H9 (cell line): ENCODE measurements at regions not wholly inside any gene's neighbourhood (a gene's known extent, or its start where the extent isn't known, plus 50 kb on each side); places are given as distances from the start of the nearest gene placed in this dataset.

Experiments used
- DNase-seq: peaks from one replicate; pipeline ENCODE4 v3.0.0-alpha.2; 2017
- H2AFZ ChIP-seq: one replicate; pipeline ENCODE4 v1.6.1; 2013; ENCODE audit warnings: mild to moderate bottlenecking, low read length, control low read depth, moderate library complexity
- H2AK5ac ChIP-seq: 2 replicates; pipeline ENCODE4 v1.6.1; 2013; ENCODE audit warnings: low read length, control low read depth, mixed read lengths; ENCODE audit not compliant: insufficient read length
- H2BK120ac ChIP-seq: one replicate; pipeline ENCODE4 v1.6.1; 2013; ENCODE audit warnings: low read depth, mild to moderate bottlenecking, low read length, control low read depth, inconsistent platforms; ENCODE audit not compliant: poor library complexity, severe bottlenecking
- H2BK12ac ChIP-seq: 2 replicates; pipeline ENCODE4 v1.6.1; 2013; ENCODE audit warnings: low read length, control low read depth, mixed read lengths, low read depth; ENCODE audit not compliant: insufficient read length
- H2BK15ac ChIP-seq: 2 replicates; pipeline ENCODE4 v1.6.1; 2013; ENCODE audit warnings: low read depth, low read length, control low read depth
- H2BK20ac ChIP-seq: one replicate; pipeline ENCODE4 v1.6.1; 2013; ENCODE audit warnings: low read depth, mild to moderate bottlenecking, low read length, control low read depth, inconsistent platforms; ENCODE audit not compliant: poor library complexity, severe bottlenecking
- H2BK5ac ChIP-seq: 2 replicates; pipeline ENCODE4 v1.6.1; 2013; ENCODE audit warnings: low read length, control low read depth, mixed read lengths; ENCODE audit not compliant: insufficient read length
- H3K14ac ChIP-seq: 2 replicates; pipeline ENCODE4 v1.6.1; 2013; ENCODE audit warnings: low read length, control low read depth; ENCODE audit not compliant: insufficient read depth
- H3K18ac ChIP-seq: 2 replicates; pipeline ENCODE4 v1.6.1; 2013; ENCODE audit warnings: low read depth, mild to moderate bottlenecking, mixed read lengths, low read length, control low read depth; ENCODE audit not compliant: insufficient read length
- H3K23ac ChIP-seq: 2 replicates; pipeline ENCODE4 v1.6.1; 2013; ENCODE audit warnings: low read length, control low read depth, mixed read lengths, low read depth; ENCODE audit not compliant: insufficient read length
- H3K23me2 ChIP-seq: 2 replicates; pipeline ENCODE4 v1.6.1; 2013; ENCODE audit warnings: low read depth, mild to moderate bottlenecking, mixed read lengths, low read length, control low read depth; ENCODE audit not compliant: insufficient read length, poor library complexity, severe bottlenecking
- H3K27ac ChIP-seq: 2 replicates; pipeline ENCODE4 v1.5.1; 2013; ENCODE audit warnings: low read length, control low read depth, mixed read lengths, low read depth; ENCODE audit not compliant: insufficient read length
- H3K27me3 ChIP-seq: 2 replicates; pipeline ENCODE4 v1.6.1; 2013; ENCODE audit warnings: low read length, control low read depth, inconsistent platforms; ENCODE audit not compliant: insufficient read depth
- H3K4ac ChIP-seq: 2 replicates; pipeline ENCODE4 v1.6.1; 2013; ENCODE audit warnings: low read depth, mild to moderate bottlenecking, control low read depth, inconsistent platforms, low read length, moderate library complexity
- H3K4me1 ChIP-seq: 2 replicates; pipeline ENCODE4 v1.6.1; 2013; ENCODE audit warnings: low read length, control low read depth, inconsistent platforms; ENCODE audit not compliant: insufficient read depth
- H3K4me2 ChIP-seq: 2 replicates; pipeline ENCODE4 v1.6.1; 2013; ENCODE audit warnings: low read length, control low read depth, mixed read lengths; ENCODE audit not compliant: insufficient read length, insufficient read depth
- H3K56ac ChIP-seq: 2 replicates; pipeline ENCODE4 v1.6.1; 2013; ENCODE audit warnings: low read depth, mild to moderate bottlenecking, mixed read lengths, low read length, control low read depth; ENCODE audit not compliant: insufficient read length
- H3K79me1 ChIP-seq: 2 replicates; pipeline ENCODE4 v1.6.1; 2013; ENCODE audit warnings: low read depth, mild to moderate bottlenecking, moderate library complexity, low read length, control low read depth, inconsistent platforms; ENCODE audit not compliant: insufficient read depth, poor library complexity, severe bottlenecking
- H3K79me2 ChIP-seq: 2 replicates; pipeline ENCODE4 v1.6.1; 2013; ENCODE audit warnings: low read length, control low read depth, inconsistent platforms; ENCODE audit not compliant: insufficient read depth
- H3K9ac ChIP-seq: 2 replicates; pipeline ENCODE4 v1.6.1; 2013; ENCODE audit warnings: low read length, control low read depth, mixed read lengths; ENCODE audit not compliant: insufficient read length; ENCODE audit errors: extremely low read depth
- H3K9me3 ChIP-seq: one replicate; pipeline ENCODE4 v1.6.1; 2013; ENCODE audit warnings: low read depth, low read length, inconsistent platforms; ENCODE audit not compliant: control insufficient read depth
- H3T11ph ChIP-seq: one replicate; pipeline ENCODE4 v1.6.1; 2013; ENCODE audit warnings: mild to moderate bottlenecking, low read length, control low read depth, inconsistent platforms
- H4K20me1 ChIP-seq: one replicate; pipeline ENCODE4 v1.6.1; 2013; ENCODE audit not compliant: control insufficient read depth, insufficient read length, insufficient read depth
- H4K5ac ChIP-seq: 2 replicates; pipeline ENCODE4 v1.6.1; 2013; ENCODE audit warnings: low read depth, mild to moderate bottlenecking, mixed read lengths, low read length, control low read depth; ENCODE audit not compliant: insufficient read length
- H4K8ac ChIP-seq: replicated peaks from 2 replicates; pipeline ENCODE4 v1.6.1; 2013; ENCODE audit warnings: low read length, control low read depth, mixed read lengths, low read depth; ENCODE audit not compliant: insufficient read length
- H4K91ac ChIP-seq: 2 replicates; pipeline ENCODE4 v1.6.1; 2013; ENCODE audit warnings: low read depth, mild to moderate bottlenecking, moderate library complexity, mixed read lengths, low read length, control low read depth; ENCODE audit not compliant: insufficient read length
- H3K27ac Mint-ChIP-seq, 3 experiments: 2 replicates in 2 of 3; 3 replicates in 1 of 3; pipeline ENCODE4 v1.8.0; 2020 to 2021; ENCODE audit warnings: mixed read lengths in 3 of 3, mild to moderate bottlenecking in 1 of 3, moderate library complexity in 1 of 3
- H3K27me3 Mint-ChIP-seq: 2 replicates; pipeline ENCODE4 v1.8.0; 2021; ENCODE audit warnings: low read depth, mild to moderate bottlenecking, moderate library complexity, mixed read lengths
- H3K36me3 Mint-ChIP-seq, 3 experiments: 2 replicates in 2 of 3; 3 replicates in 1 of 3; pipeline ENCODE4 v1.8.0; 2020 to 2021; ENCODE audit warnings: low read depth in 3 of 3, mixed read lengths in 3 of 3; ENCODE audit not compliant: insufficient read depth in 1 of 3
- H3K4me1 Mint-ChIP-seq, 2 experiments: 2 replicates each; pipeline ENCODE4 v1.8.0; 2020; ENCODE audit warnings: mixed read lengths in 2 of 2
- H3K4me3 Mint-ChIP-seq, 2 experiments: 2 replicates in 1 of 2; 3 replicates in 1 of 2; pipeline ENCODE4 v1.8.0; 2020 to 2021; ENCODE audit warnings: mild to moderate bottlenecking in 2 of 2, mixed read lengths in 2 of 2, moderate library complexity in 1 of 2
- H3K9me3 Mint-ChIP-seq, 2 experiments: 2 replicates in 1 of 2; 3 replicates in 1 of 2; pipeline ENCODE4 v1.8.0; 2020; ENCODE audit warnings: mild to moderate bottlenecking in 2 of 2, mixed read lengths in 2 of 2, moderate library complexity in 1 of 2
- CTCF ChIP-seq: fragments of 200-600 bp; sonication (generic); conservative IDR thresholded peaks from 3 replicates; pipeline ENCODE4 v1.8.0; 2021; ENCODE audit warnings: antibody characterized with exemption, mild to moderate bottlenecking
- WGBS: extraction: QIAGEN DNeasy Blood & Tissue Kit; methylation state at CpG from one replicate; pipeline ENCODE4 v1.1.7; 2013; ENCODE audit warnings: missing lambda C conversion rate, low lambda C conversion rate, mixed read lengths; ENCODE audit not compliant: insufficient read length; ENCODE audit errors: extremely low coverage; 5-methylcytosine and 5-hydroxymethylcytosine counted together

- Histone ChIP-seq H3K23ac (no peak overlapping the region), H2AFZ (no peak overlapping the region), H3K9ac (no peak overlapping the region), H3K18ac (no peak overlapping the region), H4K8ac (no peak overlapping the region), H2AK5ac (no peak overlapping the region), H3K4ac (no peak overlapping the region), H3K4me1 (no peaks in the 10 kb centered on the region), H4K20me1 (no peaks in the 10 kb centered on the region), H2BK15ac (no peak overlapping the region), H3K23me2 (no peaks in the 10 kb centered on the region), H3K14ac (no peak overlapping the region), H2BK20ac (no peak overlapping the region), H3K9me3 (no peaks in the 10 kb centered on the region), H3K27ac (no peak overlapping the region), H2BK120ac (no peak overlapping the region), H4K5ac (no peak overlapping the region), H2BK12ac (no peak overlapping the region), H2BK5ac (no peak overlapping the region), H3K27me3 (no peaks in the 10 kb centered on the region), H3K4me2 (no peak overlapping the region), H3K79me2 (no peaks in the 10 kb centered on the region), H4K91ac (no peak overlapping the region), H3K79me1 (no peaks in the 10 kb centered on the region), H3T11ph (no peak overlapping the region), H3K56ac (no peak overlapping the region)
- Mint-ChIP-seq H3K4me3 (no peak overlapping the region), H3K4me1 (peaks cover 4 to 8% of the 10 kb centered on the region in 2 experiments; a peak in 3 of 4 replicates), H3K27me3 (no peaks in the 10 kb centered on the region; the same call in 1 of the 2 replicates), H3K27ac (0 out of 7 replicates have a peak overlapping the region, but pooled peaks of 1 of the 3 experiments have one; percentile 48), H3K9me3 (peaks cover 4% of the 10 kb centered on the region in 2 experiments; a peak in 2 of 5 replicates), H3K36me3 (peaks cover 83 to 97% (median 95%) of the 10 kb centered on the region in 3 experiments)
- no peak for DNase-seq
- no peak for TF ChIP-seq CTCF
- no CpG with 5 or more reads among the region's 5 CpGs for WGBS
These were observed 220.3 kb downstream of the OR13H1 start for GRCh38 chrX:131764216-131764615.
